Stimulated activated CD4-positive, alpha-beta T cell treated with anti-CD3 and anti-CD28 coated beads, Interleukin-1b, Interleukin-23, amount 100 ng/mL, for 1 hour (primary cell): ENCODE measurements at regions not wholly inside any gene's neighbourhood (a gene's known extent, or its start where the extent isn't known, plus 50 kb on each side); places are given as distances from the start of the nearest gene placed in this dataset.
"Not testable (repeated sequence)": the region's sequence is repeated elsewhere in the genome, so short reads cannot be mapped to it uniquely, and the experiment has no call there.

ENCODE experiments used
- DNase-seq, 2 donors: peaks; one replicate each; pipeline ENCODE4 v3.0.0-alpha.2; 2020; ENCODE audit warnings: low read depth in 2 of 2

DNA sequence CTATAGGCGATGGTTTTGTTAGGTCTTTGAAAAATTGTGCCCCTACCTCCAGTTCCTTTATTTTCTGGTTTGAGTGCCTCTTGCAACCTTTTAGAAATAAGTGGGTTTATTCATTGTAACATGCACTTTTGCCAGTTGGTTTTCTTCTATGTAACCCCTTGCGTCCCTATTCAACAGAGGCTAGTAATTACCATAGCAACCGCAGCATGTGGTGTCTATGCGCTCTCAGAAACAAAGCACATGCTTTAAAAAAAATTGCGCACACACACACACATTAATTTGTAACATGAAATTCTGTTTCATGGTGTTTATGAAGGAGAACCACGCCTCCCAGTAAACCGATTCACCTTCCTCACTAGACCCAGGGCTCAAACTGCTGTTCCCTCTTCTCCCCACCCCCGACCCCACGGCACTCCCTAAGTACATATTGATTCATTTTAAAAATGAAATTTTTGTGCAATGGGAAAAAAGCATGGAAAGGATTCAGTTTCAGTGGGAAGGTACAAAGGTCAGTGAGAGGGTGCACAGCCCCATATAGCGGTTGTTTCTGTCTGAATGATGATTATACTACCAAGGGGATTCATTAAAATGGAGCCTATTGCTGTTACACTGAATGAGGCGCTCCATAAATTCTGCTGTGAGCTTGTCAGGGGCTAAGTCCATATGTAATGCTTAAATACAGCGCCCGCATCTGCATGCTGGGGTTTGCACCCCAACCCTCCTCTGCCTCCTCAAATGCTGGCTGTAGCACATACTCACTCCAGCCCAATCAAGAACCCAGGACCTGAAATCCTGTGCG lies 206.9 kb downstream of the ICOS start:
- DNase-seq, result no peak

GRCh38 chr2:204144492-204144891 lies 207.9 kb downstream of the ICOS start:
- no peak for DNase-seq

GRCh38 chr2:204145263-204145751 lies 208.7 kb downstream of the ICOS start:
- DNase-seq, result peak; percentile 54 to 56

DNA sequence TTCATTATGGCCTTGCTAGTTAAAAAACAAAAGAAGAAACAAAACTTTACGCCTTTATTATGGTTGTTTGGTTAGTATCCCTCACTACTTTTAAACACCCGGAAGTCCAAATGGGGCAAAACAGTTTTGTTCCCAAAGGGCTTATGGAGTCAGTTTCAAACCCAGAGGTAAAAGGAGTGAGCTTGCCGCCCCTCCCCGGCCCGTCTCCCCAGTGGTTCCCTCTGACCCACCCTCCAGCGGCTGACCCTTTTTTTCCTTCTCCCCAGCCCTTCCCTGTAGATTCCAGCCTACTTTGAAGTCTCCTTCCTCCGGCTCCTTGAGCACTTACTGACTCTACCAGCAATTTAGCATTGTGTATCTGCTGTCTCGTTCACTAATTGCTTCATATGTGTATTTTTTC lies 209.2 kb downstream of the ICOS start:
- DNase-seq, result no peak

GRCh38 chr2:204147040-204147439 lies 210.5 kb downstream of the ICOS start:
- DNase-seq, result not testable (repeated sequence)

DNA sequence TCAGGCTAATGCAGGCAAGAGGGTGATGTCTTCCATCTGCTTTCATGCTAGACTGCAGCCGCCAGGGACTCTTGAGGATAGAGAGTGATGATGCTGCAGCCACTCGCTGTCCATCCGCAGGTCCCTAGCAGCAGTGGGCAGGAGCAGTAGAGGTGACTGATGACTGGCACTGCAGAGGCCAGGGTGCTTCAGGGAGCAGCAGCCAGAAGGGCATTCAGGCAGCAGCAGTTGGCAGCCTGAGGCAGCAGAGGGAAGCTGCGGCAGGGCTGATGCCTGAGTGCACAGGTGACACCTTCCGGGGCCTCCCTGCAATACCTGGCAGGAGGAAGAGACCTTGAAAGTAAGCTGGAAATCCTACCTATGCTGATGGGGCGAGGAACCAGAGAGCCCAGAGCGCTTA lies 214.2 kb downstream of the ICOS start:
- DNase-seq, result no peak

DNA sequence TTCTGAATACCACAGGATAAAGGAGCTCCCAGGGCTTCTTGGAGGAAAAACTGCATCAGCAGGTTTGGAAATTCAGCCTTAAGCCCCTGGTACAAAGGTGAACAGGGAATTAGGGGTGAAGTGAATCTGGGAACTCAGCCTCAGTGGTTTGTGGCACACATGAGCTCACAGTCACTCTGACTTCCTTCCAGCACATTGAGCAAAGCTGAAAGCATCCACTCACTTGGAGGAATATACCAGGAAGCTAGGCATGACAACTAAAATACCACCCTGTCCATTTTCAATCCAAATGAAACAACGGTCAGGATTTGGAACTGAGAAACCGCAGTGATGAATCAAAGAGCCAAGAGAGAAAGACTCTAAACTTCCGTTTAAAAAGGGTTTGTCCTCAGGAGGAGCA lies 216.1 kb downstream of the ICOS start:
- no peak for DNase-seq

- DNase-seq, result no peak
Measured at GRCh38 chr2:204154863-204155262, 218.3 kb downstream of the ICOS start.

GRCh38 chr2:204156456-204156855 lies 219.9 kb downstream of the ICOS start:
- no peak for DNase-seq

DNA sequence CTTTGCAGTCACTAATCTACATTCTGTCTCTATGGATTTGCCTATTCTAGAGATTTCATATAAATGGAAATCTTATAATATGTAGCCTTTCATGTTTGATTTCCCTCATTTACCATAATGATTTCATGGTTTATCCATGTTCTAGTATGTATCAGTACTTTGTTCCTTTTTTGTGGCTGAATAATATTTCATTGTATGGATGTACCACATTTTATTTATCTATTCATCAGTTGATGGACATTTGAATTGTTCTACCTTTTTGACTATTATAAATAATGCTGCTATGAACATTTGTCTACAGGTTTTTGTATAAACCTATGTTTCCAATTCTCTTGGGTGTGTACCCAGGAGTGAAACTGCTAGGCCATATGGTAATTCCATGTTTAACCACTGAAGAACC lies 221.1 kb downstream of the ICOS start:
- DNase-seq, result no peak

DNA sequence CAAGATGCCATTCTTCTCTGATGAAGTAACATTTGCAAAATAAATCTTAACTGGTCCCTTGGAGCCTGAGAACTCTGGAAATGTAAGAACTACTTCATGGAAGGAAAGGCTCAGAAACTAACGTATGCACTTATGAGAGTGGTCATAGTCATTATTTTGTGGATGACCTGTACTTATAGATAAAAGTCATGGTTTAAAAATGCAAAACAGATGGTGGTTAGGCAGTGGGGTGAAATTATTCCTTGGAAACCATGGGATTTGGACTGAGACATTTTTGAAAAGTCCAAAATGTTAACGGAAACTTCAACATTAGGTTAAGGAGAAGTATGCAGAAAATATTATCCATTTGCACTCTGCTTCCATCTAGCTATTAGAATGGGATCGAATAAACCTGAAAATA lies 223.0 kb downstream of the ICOS start:
- no peak for DNase-seq

DNA sequence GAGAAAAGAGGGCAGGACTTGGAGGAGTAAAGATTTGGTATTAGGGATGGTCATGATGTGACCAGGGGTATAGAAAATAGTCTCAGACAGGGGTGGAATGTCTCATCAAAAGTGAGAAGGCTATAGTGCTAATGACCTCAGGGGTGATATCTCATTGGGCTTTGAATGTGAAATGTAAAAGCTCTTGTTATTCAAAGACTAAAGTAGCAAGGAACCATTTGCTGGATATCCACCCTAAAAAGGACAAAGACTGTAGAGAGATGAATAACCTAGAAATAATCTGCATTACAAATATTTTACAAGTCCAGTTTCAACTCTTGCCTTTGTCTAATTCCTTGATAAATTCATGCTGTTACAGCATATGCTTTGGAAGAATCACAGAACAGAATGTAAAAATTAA lies 224.4 kb downstream of the ICOS start:
- no peak for DNase-seq

DNA sequence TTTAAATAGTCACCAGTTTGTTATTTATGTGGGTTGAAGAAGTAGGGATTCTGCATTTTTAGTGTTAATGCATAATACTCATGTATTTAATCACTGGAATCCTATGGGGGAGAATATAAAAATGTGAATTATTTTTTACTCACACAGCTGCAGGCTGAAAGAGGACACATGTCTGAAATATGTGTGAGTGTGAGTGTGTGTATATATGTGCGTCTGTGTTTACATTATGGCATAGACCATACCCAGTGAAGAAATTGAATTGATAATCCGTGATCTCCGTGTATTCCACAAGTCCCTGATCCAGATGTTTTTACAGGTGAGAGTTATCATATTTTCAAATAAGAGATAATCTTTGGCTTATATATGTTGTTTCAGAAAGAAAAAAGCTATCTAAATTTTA lies 225.3 kb downstream of the ICOS start:
- DNase-seq, result no peak

GRCh38 chr2:204166961-204167360 lies 230.4 kb downstream of the ICOS start:
- no peak for DNase-seq

- not testable (repeated sequence) for DNase-seq
Measured at GRCh38 chr2:204167670-204168069, 231.1 kb downstream of the ICOS start.

DNA sequence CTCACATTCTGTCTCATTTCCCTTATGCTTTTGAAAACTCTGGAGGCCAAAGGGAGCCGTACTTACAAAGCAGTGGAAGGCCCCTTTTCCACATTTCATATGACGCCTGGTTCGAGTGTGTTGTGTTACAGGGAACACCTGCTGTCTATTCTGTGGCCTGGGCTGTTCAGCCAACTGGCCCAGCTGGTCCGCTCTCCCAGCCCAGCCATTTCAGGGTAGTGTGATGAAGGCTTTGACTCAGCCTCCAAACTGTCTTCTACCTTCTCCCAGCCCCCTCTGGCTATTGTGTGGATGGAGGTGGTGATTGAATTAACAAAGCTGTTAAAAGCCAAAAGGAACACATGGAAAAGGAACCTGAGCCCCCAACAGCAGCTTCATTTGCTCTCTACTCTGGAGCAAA lies 233.8 kb downstream of the ICOS start:
- no peak for DNase-seq

GRCh38 chr2:204171432-204172144 lies 235.0 kb downstream of the ICOS start:
- DNase-seq, result no peak

DNA sequence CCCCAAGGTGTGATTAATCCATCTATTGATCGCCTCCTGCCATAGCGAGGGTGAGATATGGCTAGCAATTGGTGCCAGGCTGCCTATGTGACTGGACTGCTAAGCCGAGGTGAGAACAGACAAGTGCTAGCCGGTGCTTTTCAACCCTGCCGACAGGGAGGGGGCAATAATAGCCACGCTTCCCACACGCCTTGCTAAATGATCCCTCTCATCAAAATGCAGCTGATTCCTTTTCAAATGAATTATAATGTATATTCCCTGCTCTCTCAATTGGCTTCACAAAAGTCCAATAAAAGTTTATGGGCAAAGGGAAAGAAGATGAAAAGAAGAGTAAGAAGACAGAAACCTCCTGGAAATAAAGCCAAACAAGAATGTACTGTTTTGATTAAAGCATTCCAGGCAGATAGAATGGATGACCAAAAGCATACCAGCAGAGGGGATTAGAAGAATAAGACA lies 235.6 kb downstream of the ICOS start:
- DNase-seq, result no peak

DNA sequence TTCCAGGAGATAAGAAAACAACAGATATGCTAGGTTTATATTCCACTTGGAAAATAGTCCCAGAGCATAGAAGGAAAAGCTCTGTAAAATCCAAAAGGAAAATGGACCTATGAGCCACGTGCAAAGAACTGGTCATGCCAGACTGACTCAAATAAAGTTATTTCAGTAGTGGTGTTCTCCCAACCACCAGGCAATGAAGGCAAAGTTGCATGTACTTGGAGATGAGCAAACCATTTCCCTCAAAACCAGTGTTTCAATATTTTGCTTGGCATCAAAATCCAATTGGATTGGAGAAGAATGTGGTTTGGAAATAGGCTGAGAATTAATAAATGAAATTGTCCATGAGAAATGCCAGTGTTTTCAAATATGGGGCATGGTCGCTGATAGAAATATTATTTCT lies 237.5 kb downstream of the ICOS start:
- no peak for DNase-seq

DNA sequence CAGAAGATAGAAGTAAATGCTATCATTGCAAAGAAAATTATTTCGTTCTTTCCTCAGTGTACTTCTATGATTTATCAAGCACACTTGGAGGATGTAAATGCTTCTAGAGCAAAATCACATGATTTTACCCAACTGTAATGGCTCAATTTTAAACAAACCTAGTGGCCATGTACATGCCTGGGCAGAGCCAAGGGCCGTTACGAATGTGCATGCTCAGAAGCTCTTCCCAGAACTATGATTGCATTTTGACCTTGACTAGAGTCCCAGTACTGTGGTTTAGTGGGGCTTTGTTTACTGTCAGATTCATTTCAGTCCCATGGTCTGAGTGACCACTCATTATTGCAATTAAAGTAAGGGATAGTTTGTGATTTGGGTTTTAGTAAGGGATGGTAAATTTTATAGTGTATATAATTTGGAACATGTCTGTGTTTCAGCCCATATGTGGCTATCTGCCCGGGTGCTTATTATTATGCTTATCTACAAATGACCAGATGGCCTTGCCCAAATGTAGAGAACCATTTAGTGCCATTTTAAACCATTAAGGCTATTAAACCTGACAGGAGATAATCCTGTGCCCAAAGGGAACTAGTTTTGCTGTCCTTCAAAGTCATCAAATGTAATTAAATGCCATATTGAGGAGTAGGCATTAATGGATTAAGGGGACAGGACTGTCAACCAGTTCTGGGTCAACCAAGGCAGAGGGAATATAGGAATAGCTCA lies 239.1 kb downstream of the ICOS start:
- no peak for DNase-seq

DNA sequence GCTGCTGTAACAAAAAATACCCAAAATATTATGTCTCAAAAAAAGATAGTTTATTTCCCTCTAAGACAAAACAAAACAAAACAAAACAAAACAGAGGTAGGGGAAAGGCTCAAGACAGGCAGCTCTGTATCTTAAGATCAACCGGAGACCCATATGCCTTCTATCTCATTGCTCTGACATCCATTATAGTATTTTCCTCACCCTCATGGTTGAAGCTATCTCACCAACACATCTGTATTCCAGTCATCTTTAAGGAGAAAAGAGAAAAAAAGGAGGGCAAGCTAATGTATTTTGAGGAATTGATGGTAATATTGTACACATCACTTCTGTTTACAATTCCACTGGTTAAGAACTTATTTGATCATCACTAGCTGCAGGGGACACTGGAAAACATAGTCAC lies 239.7 kb downstream of the ICOS start:
- DNase-seq, result no peak

GRCh38 chr2:204177251-204177976 lies 240.9 kb downstream of the ICOS start:
- DNase-seq, result no peak
